Esophagus squamous epithelium (tissue), 5 donors: ENCODE measurements at regions not wholly inside any gene's neighbourhood (a gene's known extent, or its start where the extent isn't known, plus 50 kb on each side); places are given as distances from the start of the nearest gene placed in this dataset.

ENCODE experiments used
- DNase-seq: peaks from one replicate; lab custom pipeline; 2025; lab: John Stamatoyannopoulos, UW
- H3K27ac ChIP-seq, 4 donors: fragments of 200-600 bp; sonication (generic); one replicate each; pipeline ENCODE4 v1.5.1; 2016 to 2019; ENCODE audit warnings: mild to moderate bottlenecking in 1 of 4
- H3K27me3 ChIP-seq, 4 donors: fragments of 200-600 bp; sonication (generic); 1 replicate in 3 of 4; 2 replicates in 1 of 4; pipeline versions ENCODE4 v1.5.1 to v1.6.0; 2017 to 2021; ENCODE audit warnings: antibody characterized with exemption in 1 of 4
- H3K36me3 ChIP-seq, 3 donors: fragments of 200-600 bp; sonication (generic); one replicate each; pipeline ENCODE4 v1.5.1; 2016 to 2019
- H3K4me1 ChIP-seq, 3 donors: fragments of 200-600 bp; sonication (generic); one replicate each; pipeline ENCODE4 v1.5.1; 2017 to 2019
- H3K4me3 ChIP-seq, 4 donors: fragments of 200-600 bp; sonication (generic); 1 replicate in 3 of 4; 2 replicates in 1 of 4; pipeline ENCODE4 v1.5.1; 2016 to 2019; ENCODE audit warnings: mild to moderate bottlenecking in 2 of 4, moderate library complexity in 1 of 4
- H3K9me3 ChIP-seq, 3 donors: fragments of 200-600 bp; sonication (generic); one replicate each; pipeline ENCODE4 v1.5.1; 2016 to 2019
- CTCF ChIP-seq, 6 experiments: fragments of 450-650 bp in 4 of 6; fragments of 200-600 bp in 2 of 6; sonication (generic) in 2 of 6; IDR thresholded peaks; one replicate each; pipeline ENCODE4 v1.5.1; 2016 to 2019; ENCODE audit warnings: antibody characterized with exemption in 6 of 6, mild to moderate bottlenecking in 4 of 6, moderate library complexity in 4 of 6
- POLR2A ChIP-seq, 4 donors: fragments of 450-650 bp; IDR thresholded peaks; one replicate each; pipeline ENCODE4 v1.6.1; 2017; ENCODE audit warnings: antibody characterized with exemption in 4 of 4, mild to moderate bottlenecking in 4 of 4, moderate library complexity in 3 of 4
- WGBS, 2 donors: methylation state at CpG; one replicate each; pipeline ENCODE4 v1.1.5; 2018; 5-methylcytosine and 5-hydroxymethylcytosine counted together
- intact Hi-C: fragments of 100-400 bp; cut with DNase I; formaldehyde crosslinking; loops from one replicate; pipeline ENCODE4 v1.15.0; 2022
- donor health status: DM: yes; HTN: yes; CAD: no.

- Histone ChIP-seq H3K4me1 (no peaks in the 10 kb centered on the region), H3K36me3 (no peaks in the 10 kb centered on the region), H3K9me3 (no peaks in the 10 kb centered on the region), H3K27me3 (no peaks in the 10 kb centered on the region), H3K4me3 (no peak overlapping the region), H3K27ac (no peak overlapping the region)
- DNase-seq, result no peak
- intact Hi-C loops, result no loop called here
- 44 to 61% methylated on average over 1 of the region's 1 CpG for WGBS, 2 donors
- TF ChIP-seq CTCF (IDR thresholded peaks at IDR 0.05) (no peak), POLR2A (IDR thresholded peaks at IDR 0.05) (no peak)
Observed at GRCh38 chr3:110816008-110816407, 255.6 kb upstream of the NECTIN3 start.

- WGBS, 2 donors, result 62 to 67% methylated on average over 1 of the region's 1 CpG
- no peak for TF ChIP-seq CTCF (IDR thresholded peaks at IDR 0.05)
- Histone ChIP-seq H3K4me1 (no peaks in the 10 kb centered on the region), H3K4me3 (no peak overlapping the region), H3K27me3 (no peaks in the 10 kb centered on the region), H3K9me3 (no peaks in the 10 kb centered on the region), H3K27ac (no peak overlapping the region), H3K36me3 (no peaks in the 10 kb centered on the region)
- no peak for DNase-seq
- intact Hi-C loops, result no loop called here
Observed at GRCh38 chr3:110821586-110821985, 250.0 kb upstream of the NECTIN3 start.

GRCh38 chr3:110822971-110823370, 248.6 kb upstream of the NECTIN3 start:
- WGBS, 2 donors, result 35 to 36% methylated on average over 2 of the region's 2 CpGs
- Histone ChIP-seq H3K36me3 (no peaks in the 10 kb centered on the region), H3K27ac (no peak overlapping the region), H3K4me1 (no peaks in the 10 kb centered on the region), H3K9me3 (no peaks in the 10 kb centered on the region), H3K27me3 (no peaks in the 10 kb centered on the region), H3K4me3 (no peak overlapping the region)
- intact Hi-C loops, result no loop called here
- no peak for TF ChIP-seq POLR2A (IDR thresholded peaks at IDR 0.05)
- no peak for TF ChIP-seq CTCF (IDR thresholded peaks at IDR 0.05)
- no peak for DNase-seq

GRCh38 chr3:110846971-110847370, 224.6 kb upstream of the NECTIN3 start:
- intact Hi-C loops, result no loop called here
- Histone ChIP-seq H3K4me1 (no peaks in the 10 kb centered on the region), H3K27me3 (no peaks in the 10 kb centered on the region), H3K36me3 (no peaks in the 10 kb centered on the region), H3K4me3 (no peak overlapping the region), H3K9me3 (no peaks in the 10 kb centered on the region), H3K27ac (no peak overlapping the region)
- TF ChIP-seq CTCF (IDR thresholded peaks at IDR 0.05), result no peak
- TF ChIP-seq POLR2A (IDR thresholded peaks at IDR 0.05), result no peak
- DNase-seq, result no peak
- 45 to 47% methylated on average over 3 of the region's 3 CpGs for WGBS, 2 donors

- TF ChIP-seq CTCF (IDR thresholded peaks at IDR 0.05) (no peak), POLR2A (IDR thresholded peaks at IDR 0.05) (no peak)
- Histone ChIP-seq H3K4me3 (no peak overlapping the region), H3K4me1 (no peaks in the 10 kb centered on the region), H3K9me3 (no peaks in the 10 kb centered on the region), H3K27me3 (no peaks in the 10 kb centered on the region), H3K36me3 (no peaks in the 10 kb centered on the region), H3K27ac (no peak overlapping the region)
- 30 to 44% methylated on average over 2 of the region's 2 CpGs for WGBS, 2 donors
- DNase-seq, result no peak
- intact Hi-C loops, result no loop called here
Observed at GRCh38 chr3:110849064-110849463, 222.6 kb upstream of the NECTIN3 start.
